ENCODE measurements at regions not wholly inside any gene's neighbourhood (a gene's known extent, or its start where the extent isn't known, plus 50 kb on each side); places are given as distances from the start of the nearest gene placed in this dataset.

- TF ChIP-seq ZMYM4 (CRISPR knock-in tag; IDR thresholded peaks at IDR 0.05) (peak; percentile 55; the same call in 1 of the 2 replicates), TGIF2 (CRISPR knock-in tag; IDR thresholded peaks at IDR 0.05) (no peak), HNF4A (CRISPR knock-in tag; IDR thresholded peaks at IDR 0.05) (no peak), MTA1 (CRISPR knock-in tag; IDR thresholded peaks at IDR 0.05; ENCODE audit: borderline replicate concordance) (no peak), SOX13 (IDR thresholded peaks at IDR 0.05) (no peak), SOX13 (CRISPR knock-in tag; conservative IDR thresholded peaks at IDR 0.05 in 1 of 2, IDR thresholded peaks at IDR 0.05 in 1 of 2) (no peak), MXD3 (CRISPR knock-in tag; IDR thresholded peaks at IDR 0.05) (0 out of 2 replicates have a peak, but pooled peaks have one; percentile 21), ZNF704 (CRISPR knock-in tag; IDR thresholded peaks at IDR 0.05; ENCODE audit: borderline replicate concordance) (no peak), ZNF431 (CRISPR knock-in tag; IDR thresholded peaks at IDR 0.05; ENCODE audit: borderline replicate concordance, low read depth) (0 out of 2 replicates have a peak, but pooled peaks have one; percentile 4), GZF1 (CRISPR knock-in tag; IDR thresholded peaks at IDR 0.05) (no peak), ZNF792 (CRISPR knock-in tag; IDR thresholded peaks at IDR 0.05) (no peak), ZNF564 (CRISPR knock-in tag; IDR thresholded peaks at IDR 0.05) (no peak), PHF20 (CRISPR knock-in tag; IDR thresholded peaks at IDR 0.05) (no peak), ZNF460 (CRISPR knock-in tag; IDR thresholded peaks at IDR 0.05; ENCODE audit: borderline replicate concordance) (no peak), MTF2 (CRISPR knock-in tag; IDR thresholded peaks at IDR 0.05; ENCODE audit: borderline replicate concordance) (0 out of 2 replicates have a peak, but pooled peaks have one; percentile 65), SALL1 (CRISPR knock-in tag; IDR thresholded peaks at IDR 0.05) (peak; percentile 51; the same call in 1 of the 2 replicates), ZBTB10 (CRISPR knock-in tag; IDR thresholded peaks at IDR 0.05; ENCODE audit: borderline replicate concordance) (no peak), ZNF33A (CRISPR knock-in tag; IDR thresholded peaks at IDR 0.05; ENCODE audit: borderline replicate concordance) (no peak), LCORL (IDR thresholded peaks at IDR 0.05) (no peak), LCORL (CRISPR knock-in tag; IDR thresholded peaks at IDR 0.05) (no peak), ARNTL (CRISPR knock-in tag; IDR thresholded peaks at IDR 0.05) (no peak), THAP9 (CRISPR knock-in tag; IDR thresholded peaks at IDR 0.05; ENCODE audit: borderline replicate concordance) (peak; percentile 36; the same call in 1 of the 2 replicates), ZFP36 (IDR thresholded peaks at IDR 0.05; ENCODE audit: borderline replicate concordance, low read depth, low read length, partially characterized antibody) (no peak)
These were observed 515.7 kb downstream of the FRK start (continued) for GRCh38 chr6:115544765-115545671.

Data from HepG2 (cell line).